ENCODE measurements at regions not wholly inside any gene's neighbourhood (a gene's known extent, or its start where the extent isn't known, plus 50 kb on each side); places are given as distances from the start of the nearest gene placed in this dataset.

DNA sequence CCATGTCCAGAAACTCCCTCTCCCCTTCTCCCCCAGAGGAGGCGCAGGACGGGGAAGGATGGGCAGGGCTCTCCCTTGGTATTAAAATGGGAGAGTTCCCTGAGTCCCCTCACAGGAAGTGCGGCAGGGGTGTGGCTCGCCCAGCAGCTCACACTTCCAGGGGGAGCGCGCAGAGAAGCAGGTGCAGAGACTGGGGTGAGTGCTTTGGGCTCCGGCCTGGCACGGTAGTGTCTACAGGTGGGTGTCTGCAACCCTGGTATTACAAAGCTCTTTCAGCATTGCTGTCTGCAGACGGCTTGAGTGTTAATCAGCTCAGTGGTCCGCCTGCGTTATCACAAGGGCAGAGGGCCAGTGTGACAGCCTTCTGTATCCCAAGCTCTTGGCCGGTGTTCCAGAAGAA lies 114.9 kb upstream of the FBXL7 start:
- no peak for TF ChIP-seq CTCF (conservative IDR thresholded peaks at IDR 0.05; ENCODE audit: low read length)
- no peak for DNase-seq (ENCODE audit: low read depth)
- no peak overlapping the region for H3K4me3 ChIP-seq (ENCODE audit: low read length)

DNA sequence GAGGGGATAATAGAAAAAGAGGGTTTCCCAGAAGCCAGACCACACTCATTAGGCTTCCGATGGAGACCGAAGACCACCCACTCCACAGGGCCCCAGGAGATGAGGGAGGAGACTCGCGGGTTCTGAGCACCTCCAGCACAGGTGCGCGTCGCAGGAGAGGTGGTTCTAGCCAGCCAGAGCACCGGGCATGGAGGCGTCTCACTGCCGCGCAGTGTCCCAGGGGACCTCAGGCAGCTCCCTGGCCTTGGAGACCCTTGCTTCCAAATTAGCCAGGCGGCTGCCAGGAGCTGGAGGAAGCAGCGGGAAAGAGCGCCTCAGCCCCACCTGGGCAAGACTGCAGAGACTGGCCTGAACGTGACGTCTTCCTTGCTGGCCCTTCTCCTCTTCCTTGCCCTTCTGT lies 115.4 kb upstream of the FBXL7 start:
- H3K4me3 ChIP-seq (ENCODE audit: low read length): no peak overlapping the region
- no peak for TF ChIP-seq CTCF (conservative IDR thresholded peaks at IDR 0.05; ENCODE audit: low read length)
- no peak for DNase-seq (ENCODE audit: low read depth)

DNA sequence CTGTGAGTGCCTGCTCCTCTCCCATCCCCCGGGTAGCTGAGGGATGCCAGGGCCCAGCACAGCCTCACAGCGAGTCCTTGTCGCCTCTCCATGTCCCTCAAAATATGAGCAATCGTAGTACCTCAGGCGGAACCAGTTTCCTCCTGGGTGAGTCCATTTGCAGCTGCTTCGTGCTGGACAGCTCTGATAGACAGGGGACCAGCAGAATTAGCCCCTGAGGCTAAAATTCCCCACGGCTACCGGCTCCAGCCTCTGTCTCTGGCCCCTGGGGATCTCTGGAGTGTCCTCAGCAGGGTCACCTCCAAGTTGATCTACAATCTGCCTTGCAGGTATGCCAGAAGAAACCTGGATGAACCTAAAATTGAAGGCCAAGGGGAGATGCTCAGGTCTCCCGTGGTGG lies 115.8 kb upstream of the FBXL7 start:
- no peak for TF ChIP-seq CTCF (conservative IDR thresholded peaks at IDR 0.05; ENCODE audit: low read length)
- H3K4me3 ChIP-seq (ENCODE audit: low read length): no peak overlapping the region
- DNase-seq (ENCODE audit: low read depth): no peak

GRCh38 chr5:15383469-15383868 lies 116.5 kb upstream of the FBXL7 start:
- no peak overlapping the region for H3K4me3 ChIP-seq (ENCODE audit: low read length)
- DNase-seq (ENCODE audit: low read depth): peak; percentile 27
- peak; percentile 61 for TF ChIP-seq CTCF (conservative IDR thresholded peaks at IDR 0.05; ENCODE audit: low read length)

GRCh38 chr5:15383021-15383420 lies 117.0 kb upstream of the FBXL7 start:
- no peak for TF ChIP-seq CTCF (conservative IDR thresholded peaks at IDR 0.05; ENCODE audit: low read length)
- H3K4me3 ChIP-seq (ENCODE audit: low read length): no peak overlapping the region
- DNase-seq (ENCODE audit: low read depth): no peak

GRCh38 chr5:15377573-15378340 lies 122.2 kb upstream of the FBXL7 start:
- H3K4me3 ChIP-seq (ENCODE audit: low read length): no peak overlapping the region
- TF ChIP-seq CTCF (conservative IDR thresholded peaks at IDR 0.05; ENCODE audit: low read length): no peak
- no peak for DNase-seq (ENCODE audit: low read depth)

DNA sequence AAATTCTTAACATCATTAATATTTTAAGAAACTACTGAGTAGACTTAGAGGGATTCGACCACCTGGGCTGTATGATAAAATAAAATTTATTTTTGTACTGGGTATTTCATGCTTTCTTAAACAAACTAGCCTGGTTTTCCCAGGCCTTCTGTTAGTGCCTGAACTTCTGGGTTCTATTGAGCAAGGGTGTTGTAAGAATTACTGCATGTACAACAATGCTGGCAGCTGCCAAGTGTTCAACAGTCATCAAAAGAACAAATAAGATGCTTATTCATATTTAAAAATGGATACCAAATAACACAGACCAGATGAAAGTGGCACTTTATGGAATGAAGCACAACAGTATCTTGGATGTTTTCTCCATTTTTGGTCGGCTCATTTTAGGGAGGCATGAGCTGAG lies 123.2 kb upstream of the FBXL7 start:
- DNase-seq (ENCODE audit: low read depth): peak; percentile 36
- TF ChIP-seq CTCF (conservative IDR thresholded peaks at IDR 0.05; ENCODE audit: low read length): no peak
- H3K4me3 ChIP-seq (ENCODE audit: low read length): no peak overlapping the region

Data from AG10803 (cell line).